ENCODE measurements at regions not wholly inside any gene's neighbourhood (a gene's known extent, or its start where the extent isn't known, plus 50 kb on each side); places are given as distances from the start of the nearest gene placed in this dataset.

DNA sequence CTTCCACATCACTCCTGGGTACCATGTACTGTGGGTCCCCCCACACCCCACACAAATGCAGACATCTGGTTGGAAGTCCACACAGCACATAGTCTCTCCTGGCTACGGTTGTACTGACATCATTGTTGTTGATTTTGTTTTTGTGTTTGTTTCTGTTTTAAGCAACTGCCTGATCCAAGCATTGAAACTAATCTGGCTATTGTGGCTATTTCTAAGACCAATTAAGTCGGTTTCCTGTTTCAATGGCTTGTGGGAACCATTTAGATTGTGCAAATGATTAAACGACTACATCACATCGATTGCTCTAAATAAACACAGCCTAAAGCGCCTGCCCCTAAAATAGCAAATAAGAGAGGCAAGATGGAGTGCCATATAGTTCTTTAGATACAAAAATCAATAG lies 226.8 kb upstream of the IRX4 start:
- Histone ChIP-seq H3K9ac (ENCODE audit: low read length) (no peak overlapping the region), H3F3A (ENCODE audit: low read length, unreplicated experiment) (no peaks in the 10 kb centered on the region), H3K9me3 (ENCODE audit: low read length) (no peaks in the 10 kb centered on the region), H3K79me2 (ENCODE audit: low read length) (no peaks in the 10 kb centered on the region), H2AFZ (ENCODE audit: low read length) (no peak overlapping the region), H3K36me3 (ENCODE audit: low read depth, low read length) (no peaks in the 10 kb centered on the region), H3K4me2 (ENCODE audit: low read length) (no peak overlapping the region), H3K27me3 (ENCODE audit: low read length) (peaks cover 47% of the 10 kb centered on the region), H3K27ac (ENCODE audit: low read length) (no peak overlapping the region), H3K9me2 (replicated peaks; ENCODE audit: low read length) (no peaks in the 10 kb centered on the region), H3K4me3 (ENCODE audit: low read length) (no peak overlapping the region), H4K20me1 (ENCODE audit: low read length) (no peaks in the 10 kb centered on the region), H3K4me1 (ENCODE audit: insufficient read depth, low read length) (no peaks in the 10 kb centered on the region)
- DNase-seq (no peak), ATAC-seq (no peak)
- intact Hi-C loops (cut with micrococcal nuclease) = no loop called here
- ChIA-PET POLR2A (ENCODE audit: unreplicated experiment) (no interaction called here), CTCF (no interaction called here)
- TF ChIP-seq EZH2phosphoT487 (IDR thresholded peaks at IDR 0.05; ENCODE audit: borderline replicate concordance, low read length) = no peak
- no peak for TF ChIP-seq CTCF (conservative IDR thresholded peaks at IDR 0.05; ENCODE audit: low read depth, low read length)
- TF ChIP-seq EZH2 (IDR thresholded peaks at IDR 0.05; ENCODE audit: low read length, unreplicated experiment) = no peak
- no TSS peak for BruUV-seq (replicated peaks)

GRCh38 chr5:2106721-2107120 lies 224.0 kb upstream of the IRX4 start:
- no peaks in the 10 kb centered on the region for H3K9me2 ChIP-seq (replicated peaks; ENCODE audit: low read length)
- peaks cover 22% of the 10 kb centered on the region for H3K27me3 ChIP-seq (ENCODE audit: low read length)
- ATAC-seq (no peak), DNase-seq (no peak)
- TF ChIP-seq EZH2phosphoT487 (IDR thresholded peaks at IDR 0.05; ENCODE audit: borderline replicate concordance, low read length) (no peak), EZH2 (IDR thresholded peaks at IDR 0.05; ENCODE audit: low read length, unreplicated experiment) (no peak), CTCF (conservative IDR thresholded peaks at IDR 0.05; ENCODE audit: low read depth, low read length) (no peak)
- H2AFZ ChIP-seq (ENCODE audit: low read length) = no peak overlapping the region
- H3F3A ChIP-seq (ENCODE audit: low read length, unreplicated experiment) = no peaks in the 10 kb centered on the region
- BruUV-seq (replicated peaks) = no TSS peak
- H4K20me1 ChIP-seq (ENCODE audit: low read length) = no peaks in the 10 kb centered on the region
- no peaks in the 10 kb centered on the region for H3K79me2 ChIP-seq (ENCODE audit: low read length)
- POLR2A ChIA-PET (ENCODE audit: unreplicated experiment) = no interaction called here
- intact Hi-C loops (cut with micrococcal nuclease) = no loop called here
- no peaks in the 10 kb centered on the region for H3K9me3 ChIP-seq (ENCODE audit: low read length)
- CTCF ChIA-PET = no interaction called here
- H3K4me3 ChIP-seq (ENCODE audit: low read length) = no peak overlapping the region
- no peak overlapping the region for H3K9ac ChIP-seq (ENCODE audit: low read length)
- H3K36me3 ChIP-seq (ENCODE audit: low read depth, low read length) = no peaks in the 10 kb centered on the region
- no peak overlapping the region for H3K4me2 ChIP-seq (ENCODE audit: low read length)
- H3K4me1 ChIP-seq (ENCODE audit: insufficient read depth, low read length) = no peaks in the 10 kb centered on the region
- H3K27ac ChIP-seq (ENCODE audit: low read length) = no peak overlapping the region

- Histone ChIP-seq H3K9me2 (replicated peaks; ENCODE audit: low read length) (no peaks in the 10 kb centered on the region), H3F3A (ENCODE audit: low read length, unreplicated experiment) (no peaks in the 10 kb centered on the region), H3K79me2 (ENCODE audit: low read length) (no peaks in the 10 kb centered on the region), H3K4me1 (ENCODE audit: insufficient read depth, low read length) (no peaks in the 10 kb centered on the region), H3K27me3 (ENCODE audit: low read length) (peaks cover 13% of the 10 kb centered on the region; the same call in 1 of the 2 replicates), H3K9me3 (ENCODE audit: low read length) (no peaks in the 10 kb centered on the region), H4K20me1 (ENCODE audit: low read length) (no peaks in the 10 kb centered on the region), H3K4me3 (ENCODE audit: low read length) (no peak overlapping the region), H2AFZ (ENCODE audit: low read length) (no peak overlapping the region), H3K4me2 (ENCODE audit: low read length) (no peak overlapping the region), H3K9ac (ENCODE audit: low read length) (no peak overlapping the region), H3K36me3 (ENCODE audit: low read depth, low read length) (no peaks in the 10 kb centered on the region), H3K27ac (ENCODE audit: low read length) (no peak overlapping the region)
- DNase-seq (no peak), ATAC-seq (no peak)
- intact Hi-C loops (cut with micrococcal nuclease) = no loop called here
- ChIA-PET POLR2A (ENCODE audit: unreplicated experiment) (no interaction called here), CTCF (no interaction called here)
- no TSS peak for BruUV-seq (replicated peaks)
- TF ChIP-seq CTCF (conservative IDR thresholded peaks at IDR 0.05; ENCODE audit: low read depth, low read length) (no peak), EZH2phosphoT487 (IDR thresholded peaks at IDR 0.05; ENCODE audit: borderline replicate concordance, low read length) (no peak), EZH2 (IDR thresholded peaks at IDR 0.05; ENCODE audit: low read length, unreplicated experiment) (no peak)
These were observed 222.4 kb upstream of the IRX4 start for GRCh38 chr5:2105141-2105540.
